ENCODE measurements at regions not wholly inside any gene's neighbourhood (a gene's known extent, or its start where the extent isn't known, plus 50 kb on each side); places are given as distances from the start of the nearest gene placed in this dataset.

DNA sequence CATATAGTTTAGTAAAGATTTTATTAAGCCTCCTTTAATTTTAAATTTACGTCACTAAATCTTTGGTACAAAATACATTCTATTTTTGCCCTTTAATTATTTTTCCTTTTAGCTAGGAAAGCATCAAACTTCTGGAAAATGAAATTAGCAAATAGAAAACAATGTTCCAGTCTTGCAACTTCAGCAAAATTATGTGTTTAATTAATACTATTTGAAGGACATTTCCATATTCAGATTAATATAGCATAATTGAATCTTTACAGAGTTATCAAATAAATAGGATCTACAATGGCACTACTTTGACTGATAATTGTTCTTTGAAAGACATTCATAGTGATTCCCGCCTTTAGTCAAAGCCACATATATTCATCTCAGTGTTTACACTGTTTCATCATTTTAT, 904.2 kb downstream of the KCNT2 start:
- Histone ChIP-seq H3K27ac (no peak overlapping the region), H3K4me3 (no peak overlapping the region), H3K4me1 (no peaks in the 10 kb centered on the region), H3K36me3 (no peaks in the 10 kb centered on the region), H3K9me3 (no peaks in the 10 kb centered on the region), H3K27me3 (no peaks in the 10 kb centered on the region)
- ATAC-seq (no peak), DNase-seq (no peak)
- intact Hi-C loops (cut with DNase I): no loop called here
- TF ChIP-seq, protein P1, sequence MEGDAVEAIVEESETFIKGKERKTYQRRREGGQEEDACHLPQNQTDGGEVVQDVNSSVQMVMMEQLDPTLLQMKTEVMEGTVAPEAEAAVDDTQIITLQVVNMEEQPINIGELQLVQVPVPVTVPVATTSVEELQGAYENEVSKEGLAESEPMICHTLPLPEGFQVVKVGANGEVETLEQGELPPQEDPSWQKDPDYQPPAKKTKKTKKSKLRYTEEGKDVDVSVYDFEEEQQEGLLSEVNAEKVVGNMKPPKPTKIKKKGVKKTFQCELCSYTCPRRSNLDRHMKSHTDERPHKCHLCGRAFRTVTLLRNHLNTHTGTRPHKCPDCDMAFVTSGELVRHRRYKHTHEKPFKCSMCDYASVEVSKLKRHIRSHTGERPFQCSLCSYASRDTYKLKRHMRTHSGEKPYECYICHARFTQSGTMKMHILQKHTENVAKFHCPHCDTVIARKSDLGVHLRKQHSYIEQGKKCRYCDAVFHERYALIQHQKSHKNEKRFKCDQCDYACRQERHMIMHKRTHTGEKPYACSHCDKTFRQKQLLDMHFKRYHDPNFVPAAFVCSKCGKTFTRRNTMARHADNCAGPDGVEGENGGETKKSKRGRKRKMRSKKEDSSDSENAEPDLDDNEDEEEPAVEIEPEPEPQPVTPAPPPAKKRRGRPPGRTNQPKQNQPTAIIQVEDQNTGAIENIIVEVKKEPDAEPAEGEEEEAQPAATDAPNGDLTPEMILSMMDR (IDR thresholded peaks at IDR 0.05): no peak

DNA sequence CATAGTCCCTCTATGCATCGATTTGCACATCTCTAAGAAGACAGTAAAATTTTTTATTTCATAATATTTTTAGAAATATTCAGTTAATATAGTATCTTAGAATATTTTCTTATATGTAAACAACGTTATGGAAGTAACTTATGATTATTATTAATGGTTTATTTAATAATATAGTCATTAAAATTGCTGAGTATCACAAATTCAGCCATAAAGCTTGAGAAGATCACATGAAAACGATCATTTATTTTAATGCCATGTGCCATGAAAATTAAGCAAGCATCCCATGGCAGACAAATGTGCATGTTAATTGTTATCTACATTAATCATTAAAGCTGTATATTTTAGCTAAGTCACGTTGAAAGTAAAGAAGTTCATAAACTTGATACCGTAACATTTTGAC, 907.1 kb downstream of the KCNT2 start:
- ATAC-seq (no peak), DNase-seq (no peak)
- H3K4me1 ChIP-seq: no peaks in the 10 kb centered on the region
- no peaks in the 10 kb centered on the region for H3K9me3 ChIP-seq
- H3K36me3 ChIP-seq: no peaks in the 10 kb centered on the region
- H3K4me3 ChIP-seq: no peak overlapping the region
- H3K27ac ChIP-seq: no peak overlapping the region
- TF ChIP-seq, protein P1 (IDR thresholded peaks at IDR 0.05): no peak
- intact Hi-C loops (cut with DNase I): no loop called here
- no peaks in the 10 kb centered on the region for H3K27me3 ChIP-seq

DNA sequence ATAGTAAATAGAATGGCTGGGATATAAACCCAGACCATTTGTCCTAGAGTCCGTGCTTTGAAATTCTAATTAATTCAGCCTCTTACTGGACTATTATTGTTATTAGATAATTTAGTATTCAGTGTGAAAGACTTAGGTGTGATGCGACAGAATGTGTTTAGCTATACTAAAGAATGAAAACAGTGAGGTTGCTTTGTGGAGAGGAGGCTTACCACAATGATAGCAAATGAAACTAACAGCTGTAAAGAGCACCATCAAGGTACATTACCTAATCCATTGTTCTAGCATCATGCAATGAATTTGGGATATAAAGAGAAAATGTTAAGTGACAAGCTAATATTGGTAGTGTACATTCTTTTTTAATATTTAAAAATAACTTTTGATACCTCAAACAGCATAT, 911.1 kb downstream of the KCNT2 start:
- no peak overlapping the region for H3K4me3 ChIP-seq
- no peaks in the 10 kb centered on the region for H3K9me3 ChIP-seq
- ATAC-seq (no peak), DNase-seq (no peak)
- H3K4me1 ChIP-seq: no peaks in the 10 kb centered on the region
- TF ChIP-seq, protein P1 (IDR thresholded peaks at IDR 0.05): no peak
- no peaks in the 10 kb centered on the region for H3K27me3 ChIP-seq
- H3K36me3 ChIP-seq: no peaks in the 10 kb centered on the region
- intact Hi-C loops (cut with DNase I): no loop called here
- no peak overlapping the region for H3K27ac ChIP-seq

DNA sequence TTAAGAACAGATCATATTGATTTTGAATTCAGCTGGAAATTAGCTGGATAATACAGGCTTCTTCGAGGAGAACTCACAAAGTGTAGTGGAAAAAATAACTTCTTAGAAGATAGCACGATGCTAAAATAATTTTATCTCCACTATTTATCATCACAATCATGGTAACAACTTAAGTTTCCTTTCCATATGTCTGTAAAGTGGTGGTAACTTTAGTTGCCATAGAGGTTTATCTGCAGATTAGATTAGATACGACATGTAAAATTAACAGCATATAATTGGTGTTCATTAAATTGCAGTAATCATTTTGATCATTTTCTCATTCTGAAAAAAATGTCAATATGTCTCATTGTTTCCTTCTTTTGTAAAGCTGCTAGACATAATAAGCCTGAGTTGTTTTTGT, 921.5 kb downstream of the KCNT2 start:
- DNase-seq: no peak
- intact Hi-C loops (cut with DNase I): no loop called here
- ATAC-seq: no peak

DNA sequence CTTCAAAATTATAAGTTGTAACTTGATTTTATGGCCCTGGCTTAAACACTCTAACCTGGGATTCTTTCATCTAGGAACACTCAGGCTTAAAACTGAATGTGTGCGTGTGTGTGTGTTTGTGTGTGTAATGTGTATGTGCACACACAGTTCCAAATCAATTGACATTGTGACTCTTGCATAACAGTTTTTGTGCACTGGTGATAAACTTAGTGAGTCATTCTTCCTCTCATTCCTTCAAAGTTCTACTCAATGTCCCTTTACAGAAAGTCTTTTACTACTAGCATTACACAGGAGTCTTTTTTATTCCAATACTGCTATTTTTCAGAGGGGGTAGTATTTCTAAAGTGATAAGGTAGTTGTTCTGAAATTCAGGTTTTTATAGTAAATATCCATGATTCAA, 943.6 kb downstream of the KCNT2 start:
- DNase-seq: no peak
- H3K4me3 ChIP-seq: no peak overlapping the region
- peaks cover 0 to 1% of the 10 kb centered on the region in 2 donors for H3K9me3 ChIP-seq
- H3K27ac ChIP-seq: no peak overlapping the region
- no peaks in the 10 kb centered on the region for H3K36me3 ChIP-seq
- TF ChIP-seq, protein P1 (IDR thresholded peaks at IDR 0.05): no peak
- no peaks in the 10 kb centered on the region for H3K27me3 ChIP-seq
- intact Hi-C loops (cut with DNase I): no loop called here
- H3K4me1 ChIP-seq: no peaks in the 10 kb centered on the region
- no peak for ATAC-seq

More for the DNA sequence above, 921.5 kb downstream of the KCNT2 start:
- TF ChIP-seq, protein P1 (IDR thresholded peaks at IDR 0.05): no peak
- no peaks in the 10 kb centered on the region for H3K36me3 ChIP-seq
- H3K27me3 ChIP-seq: no peaks in the 10 kb centered on the region
- no peak overlapping the region for H3K4me3 ChIP-seq
- H3K27ac ChIP-seq: no peak overlapping the region
- H3K9me3 ChIP-seq: no peaks in the 10 kb centered on the region
- H3K4me1 ChIP-seq: no peaks in the 10 kb centered on the region

All from left lung (tissue), 4 donors.